ENCODE measurements at regions not wholly inside any gene's neighbourhood (a gene's known extent, or its start where the extent isn't known, plus 50 kb on each side); places are given as distances from the start of the nearest gene placed in this dataset.

DNA sequence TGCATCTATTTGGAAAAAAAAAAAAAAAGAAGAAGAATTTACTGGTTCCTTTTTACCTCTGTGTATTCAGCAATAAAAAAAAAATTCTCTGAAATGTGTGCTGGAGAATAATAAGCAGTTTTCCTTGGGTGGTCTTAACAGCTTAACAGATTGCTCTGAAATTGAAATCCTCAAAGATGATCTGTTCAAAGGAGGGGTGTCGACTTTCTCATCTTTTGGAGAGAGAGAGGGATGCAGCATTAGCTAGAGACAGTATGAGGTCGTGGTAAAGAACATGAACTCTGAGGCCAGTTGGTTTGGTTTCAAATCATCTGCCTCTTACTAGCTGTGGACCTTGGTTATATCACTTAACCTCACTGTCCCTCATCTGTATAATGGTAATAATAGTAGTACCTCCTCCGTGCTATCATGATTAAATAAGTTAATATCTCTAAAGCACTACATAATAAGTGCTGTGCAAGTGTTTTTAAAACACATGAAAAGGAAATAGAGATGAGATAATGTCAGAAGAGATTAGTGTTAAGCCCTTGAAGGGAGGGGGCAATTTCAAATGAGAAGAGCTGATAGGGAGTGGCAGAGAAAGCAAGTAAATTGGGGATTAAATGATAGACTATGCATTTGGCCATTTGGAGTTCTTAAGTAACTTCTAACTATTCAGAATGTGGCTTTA is 109.9 kb upstream of the LIMCH1 start:
- H3K27me3 ChIP-seq (ENCODE audit: insufficient read depth, poor library complexity, severe bottlenecking), result no peaks in the 10 kb centered on the region
- H3K4me3 ChIP-seq (replicated peaks; ENCODE audit: insufficient read depth, low read length), result no peak overlapping the region
- no peak for DNase-seq (ENCODE audit: low read depth in 1 of 2, low spot score in 1 of 2)
- H3K27ac ChIP-seq (replicated peaks), result no peak overlapping the region
- no peak for TF ChIP-seq GABPA (IDR thresholded peaks at IDR 0.05; ENCODE audit: low read depth)
- TF ChIP-seq, protein P1, sequence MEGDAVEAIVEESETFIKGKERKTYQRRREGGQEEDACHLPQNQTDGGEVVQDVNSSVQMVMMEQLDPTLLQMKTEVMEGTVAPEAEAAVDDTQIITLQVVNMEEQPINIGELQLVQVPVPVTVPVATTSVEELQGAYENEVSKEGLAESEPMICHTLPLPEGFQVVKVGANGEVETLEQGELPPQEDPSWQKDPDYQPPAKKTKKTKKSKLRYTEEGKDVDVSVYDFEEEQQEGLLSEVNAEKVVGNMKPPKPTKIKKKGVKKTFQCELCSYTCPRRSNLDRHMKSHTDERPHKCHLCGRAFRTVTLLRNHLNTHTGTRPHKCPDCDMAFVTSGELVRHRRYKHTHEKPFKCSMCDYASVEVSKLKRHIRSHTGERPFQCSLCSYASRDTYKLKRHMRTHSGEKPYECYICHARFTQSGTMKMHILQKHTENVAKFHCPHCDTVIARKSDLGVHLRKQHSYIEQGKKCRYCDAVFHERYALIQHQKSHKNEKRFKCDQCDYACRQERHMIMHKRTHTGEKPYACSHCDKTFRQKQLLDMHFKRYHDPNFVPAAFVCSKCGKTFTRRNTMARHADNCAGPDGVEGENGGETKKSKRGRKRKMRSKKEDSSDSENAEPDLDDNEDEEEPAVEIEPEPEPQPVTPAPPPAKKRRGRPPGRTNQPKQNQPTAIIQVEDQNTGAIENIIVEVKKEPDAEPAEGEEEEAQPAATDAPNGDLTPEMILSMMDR (IDR thresholded peaks at IDR 0.05; ENCODE audit: insufficient read depth, low read length), result no peak
- no peak for TF ChIP-seq POLR2AphosphoS5 (IDR thresholded peaks at IDR 0.05; ENCODE audit: low read depth)
- TF ChIP-seq, protein P2, sequence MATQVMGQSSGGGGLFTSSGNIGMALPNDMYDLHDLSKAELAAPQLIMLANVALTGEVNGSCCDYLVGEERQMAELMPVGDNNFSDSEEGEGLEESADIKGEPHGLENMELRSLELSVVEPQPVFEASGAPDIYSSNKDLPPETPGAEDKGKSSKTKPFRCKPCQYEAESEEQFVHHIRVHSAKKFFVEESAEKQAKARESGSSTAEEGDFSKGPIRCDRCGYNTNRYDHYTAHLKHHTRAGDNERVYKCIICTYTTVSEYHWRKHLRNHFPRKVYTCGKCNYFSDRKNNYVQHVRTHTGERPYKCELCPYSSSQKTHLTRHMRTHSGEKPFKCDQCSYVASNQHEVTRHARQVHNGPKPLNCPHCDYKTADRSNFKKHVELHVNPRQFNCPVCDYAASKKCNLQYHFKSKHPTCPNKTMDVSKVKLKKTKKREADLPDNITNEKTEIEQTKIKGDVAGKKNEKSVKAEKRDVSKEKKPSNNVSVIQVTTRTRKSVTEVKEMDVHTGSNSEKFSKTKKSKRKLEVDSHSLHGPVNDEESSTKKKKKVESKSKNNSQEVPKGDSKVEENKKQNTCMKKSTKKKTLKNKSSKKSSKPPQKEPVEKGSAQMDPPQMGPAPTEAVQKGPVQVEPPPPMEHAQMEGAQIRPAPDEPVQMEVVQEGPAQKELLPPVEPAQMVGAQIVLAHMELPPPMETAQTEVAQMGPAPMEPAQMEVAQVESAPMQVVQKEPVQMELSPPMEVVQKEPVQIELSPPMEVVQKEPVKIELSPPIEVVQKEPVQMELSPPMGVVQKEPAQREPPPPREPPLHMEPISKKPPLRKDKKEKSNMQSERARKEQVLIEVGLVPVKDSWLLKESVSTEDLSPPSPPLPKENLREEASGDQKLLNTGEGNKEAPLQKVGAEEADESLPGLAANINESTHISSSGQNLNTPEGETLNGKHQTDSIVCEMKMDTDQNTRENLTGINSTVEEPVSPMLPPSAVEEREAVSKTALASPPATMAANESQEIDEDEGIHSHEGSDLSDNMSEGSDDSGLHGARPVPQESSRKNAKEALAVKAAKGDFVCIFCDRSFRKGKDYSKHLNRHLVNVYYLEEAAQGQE (IDR thresholded peaks at IDR 0.05; ENCODE audit: insufficient replicate concordance, low read depth), result no peak
- no peak for TF ChIP-seq SPI1 (IDR thresholded peaks at IDR 0.05; ENCODE audit: borderline replicate concordance, low read depth)

DNA sequence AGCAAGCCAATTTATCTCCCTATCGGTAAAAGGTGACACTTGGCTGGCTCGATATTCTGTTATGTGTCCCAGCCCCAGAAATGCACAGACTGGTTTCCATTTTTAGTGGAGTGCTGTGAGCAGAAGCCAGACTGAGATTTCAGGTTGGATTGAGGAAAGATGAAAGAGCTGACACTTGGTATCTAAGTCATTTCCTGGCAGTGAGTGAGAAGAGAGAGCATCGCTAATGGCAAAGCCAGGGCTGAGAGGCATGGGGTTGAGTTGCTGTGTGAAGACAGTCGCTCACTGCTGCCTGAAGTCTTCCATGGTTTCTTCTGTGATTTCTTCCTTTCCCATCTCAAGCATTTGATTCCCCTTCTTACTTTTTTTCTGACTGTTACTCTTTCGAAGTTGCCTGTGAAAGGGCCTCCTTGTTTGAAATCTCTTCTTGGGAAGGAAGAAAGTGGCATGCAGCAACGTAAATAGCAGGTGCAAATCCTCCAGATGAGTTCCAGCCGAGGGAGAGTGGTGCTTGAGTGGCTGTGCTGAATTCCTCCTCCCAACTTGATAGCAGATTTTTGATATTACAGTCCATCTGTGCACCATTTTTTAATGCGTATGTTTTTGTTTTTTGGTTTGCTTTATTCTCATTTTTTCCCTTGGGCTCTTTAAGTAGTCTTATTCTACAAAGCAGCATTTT is 109.2 kb upstream of the LIMCH1 start:
- H3K4me3 ChIP-seq (replicated peaks; ENCODE audit: insufficient read depth, low read length), result no peak overlapping the region
- DNase-seq (ENCODE audit: low read depth in 1 of 2, low spot score in 1 of 2), result no peak
- no peak for TF ChIP-seq POLR2AphosphoS5 (IDR thresholded peaks at IDR 0.05; ENCODE audit: low read depth)
- TF ChIP-seq SPI1 (IDR thresholded peaks at IDR 0.05; ENCODE audit: borderline replicate concordance, low read depth), result no peak
- TF ChIP-seq GABPA (IDR thresholded peaks at IDR 0.05; ENCODE audit: low read depth), result no peak
- TF ChIP-seq, protein P1 (IDR thresholded peaks at IDR 0.05; ENCODE audit: insufficient read depth, low read length), result no peak
- TF ChIP-seq, protein P2 (IDR thresholded peaks at IDR 0.05; ENCODE audit: insufficient replicate concordance, low read depth), result no peak
- no peaks in the 10 kb centered on the region for H3K27me3 ChIP-seq (ENCODE audit: insufficient read depth, poor library complexity, severe bottlenecking)
- H3K27ac ChIP-seq (replicated peaks), result no peak overlapping the region

DNA sequence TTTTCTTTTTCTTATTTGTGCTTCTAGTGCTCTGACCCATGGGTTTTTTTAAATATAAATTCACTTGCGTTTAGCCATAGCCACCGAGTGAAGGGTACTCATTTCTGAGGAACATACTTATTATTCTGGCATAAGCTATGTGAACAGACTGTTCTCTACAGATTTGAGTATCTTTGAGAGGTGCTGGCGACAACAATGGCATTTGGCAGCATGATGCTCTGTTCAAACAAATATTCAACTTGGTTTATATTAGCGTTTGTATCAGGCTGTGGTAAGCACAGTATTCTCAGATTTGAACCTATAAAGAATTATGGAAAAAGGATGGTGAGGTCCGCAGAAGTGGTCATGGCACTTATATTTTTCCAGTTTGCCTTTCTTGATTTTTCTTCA is 108.7 kb upstream of the LIMCH1 start:
- no peak overlapping the region for H3K4me3 ChIP-seq (replicated peaks; ENCODE audit: insufficient read depth, low read length)
- DNase-seq (ENCODE audit: low read depth in 1 of 2, low spot score in 1 of 2), result no peak
- no peaks in the 10 kb centered on the region for H3K27me3 ChIP-seq (ENCODE audit: insufficient read depth, poor library complexity, severe bottlenecking)
- H3K27ac ChIP-seq (replicated peaks), result no peak overlapping the region
- TF ChIP-seq, protein P2 (IDR thresholded peaks at IDR 0.05; ENCODE audit: insufficient replicate concordance, low read depth), result no peak
- TF ChIP-seq POLR2AphosphoS5 (IDR thresholded peaks at IDR 0.05; ENCODE audit: low read depth), result no peak
- TF ChIP-seq, protein P1 (IDR thresholded peaks at IDR 0.05; ENCODE audit: insufficient read depth, low read length), result no peak
- no peak for TF ChIP-seq GABPA (IDR thresholded peaks at IDR 0.05; ENCODE audit: low read depth)
- TF ChIP-seq SPI1 (IDR thresholded peaks at IDR 0.05; ENCODE audit: borderline replicate concordance, low read depth), result no peak

All from HL-60 (cell line).